Esophagus muscularis mucosa (tissue), 4 donors: ENCODE measurements at regions not wholly inside any gene's neighbourhood (a gene's known extent, or its start where the extent isn't known, plus 50 kb on each side); places are given as distances from the start of the nearest gene placed in this dataset.

ENCODE experiments used
- EP300 ChIP-seq: sonication (generic); formaldehyde crosslinking; IDR thresholded peaks from one replicate; pipeline ENCODE4 v1.6.1; 2017; ENCODE audit warnings: antibody characterized with exemption
- POLR2A ChIP-seq: fragments of 450-650 bp; IDR thresholded peaks from one replicate; pipeline ENCODE4 v1.6.1; 2017; ENCODE audit warnings: antibody characterized with exemption, moderate library complexity, mild to moderate bottlenecking, low read depth
- POLR2AphosphoS5 ChIP-seq, 2 donors: sonication (generic); formaldehyde crosslinking; IDR thresholded peaks; one replicate each; pipeline ENCODE4 v1.6.1; 2017; ENCODE audit warnings: antibody characterized with exemption in 2 of 2
- TF ChIP-seq, protein P1 (sequence below), 3 experiments: fragments of 200-600 bp in 2 of 3; fragments of 450-650 bp in 1 of 3; sonication (generic) in 2 of 3; IDR thresholded peaks; one replicate each; pipeline ENCODE4 v1.5.1; 2017 to 2019; ENCODE audit warnings: antibody characterized with exemption in 3 of 3, mild to moderate bottlenecking in 2 of 3, moderate library complexity in 1 of 3

DNA sequence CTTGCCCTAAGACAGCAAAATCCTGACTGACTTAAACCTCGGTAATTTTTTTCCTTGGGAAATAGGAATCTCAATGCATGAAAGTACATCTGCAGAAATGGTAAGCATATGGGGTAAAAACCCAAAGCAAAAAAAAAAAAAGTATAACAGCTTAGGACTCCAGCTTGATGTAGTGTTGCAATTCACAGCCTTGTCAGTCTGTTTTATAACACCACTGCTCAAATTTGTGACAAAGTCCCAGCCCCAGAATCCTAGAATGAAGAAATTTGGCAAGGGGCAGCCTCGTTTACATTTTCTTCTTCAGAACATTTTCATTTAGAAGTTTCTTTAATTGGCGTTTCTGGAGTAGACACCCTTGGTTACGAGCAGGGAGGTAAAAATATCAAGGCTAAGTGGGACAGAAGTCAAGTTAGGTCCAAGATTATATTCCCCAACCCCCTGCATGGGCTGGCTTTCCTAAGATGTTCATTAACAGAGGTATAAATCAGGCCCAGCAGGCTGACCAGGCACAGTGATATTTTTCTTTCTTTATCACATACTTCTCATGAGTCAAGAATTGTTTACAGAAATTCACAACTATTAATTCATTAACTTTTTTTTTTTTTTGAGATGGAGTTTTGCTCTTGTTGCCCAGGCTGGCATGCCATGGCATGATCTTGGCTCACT lies 424.0 kb downstream of the RMST start:
- peak in 1 of 2 donors; percentile 10 for TF ChIP-seq POLR2AphosphoS5 (IDR thresholded peaks at IDR 0.05)
- no peak for TF ChIP-seq POLR2A
- TF ChIP-seq, protein P1, sequence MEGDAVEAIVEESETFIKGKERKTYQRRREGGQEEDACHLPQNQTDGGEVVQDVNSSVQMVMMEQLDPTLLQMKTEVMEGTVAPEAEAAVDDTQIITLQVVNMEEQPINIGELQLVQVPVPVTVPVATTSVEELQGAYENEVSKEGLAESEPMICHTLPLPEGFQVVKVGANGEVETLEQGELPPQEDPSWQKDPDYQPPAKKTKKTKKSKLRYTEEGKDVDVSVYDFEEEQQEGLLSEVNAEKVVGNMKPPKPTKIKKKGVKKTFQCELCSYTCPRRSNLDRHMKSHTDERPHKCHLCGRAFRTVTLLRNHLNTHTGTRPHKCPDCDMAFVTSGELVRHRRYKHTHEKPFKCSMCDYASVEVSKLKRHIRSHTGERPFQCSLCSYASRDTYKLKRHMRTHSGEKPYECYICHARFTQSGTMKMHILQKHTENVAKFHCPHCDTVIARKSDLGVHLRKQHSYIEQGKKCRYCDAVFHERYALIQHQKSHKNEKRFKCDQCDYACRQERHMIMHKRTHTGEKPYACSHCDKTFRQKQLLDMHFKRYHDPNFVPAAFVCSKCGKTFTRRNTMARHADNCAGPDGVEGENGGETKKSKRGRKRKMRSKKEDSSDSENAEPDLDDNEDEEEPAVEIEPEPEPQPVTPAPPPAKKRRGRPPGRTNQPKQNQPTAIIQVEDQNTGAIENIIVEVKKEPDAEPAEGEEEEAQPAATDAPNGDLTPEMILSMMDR (IDR thresholded peaks at IDR 0.05), result no peak
- TF ChIP-seq EP300, result no peak
